ENCODE measurements at regions not wholly inside any gene's neighbourhood (a gene's known extent, or its start where the extent isn't known, plus 50 kb on each side); places are given as distances from the start of the nearest gene placed in this dataset.
"Not testable (repeated sequence)": the region's sequence is repeated elsewhere in the genome, so short reads cannot be mapped to it uniquely, and the experiment has no call there.

- H3K9me3 ChIP-seq, result no peaks in the 10 kb centered on the region
- TF ChIP-seq CTCF (IDR thresholded peaks at IDR 0.05), result no peak
- H3K27ac ChIP-seq, result no peak overlapping the region
- H3K4me3 ChIP-seq, result no peak overlapping the region
- no peaks in the 10 kb centered on the region for H3K4me1 ChIP-seq
- intact Hi-C loops (cut with DNase I), result no loop called here
- no peaks in the 10 kb centered on the region for H3K27me3 ChIP-seq (ENCODE audit: low read depth)
- DNase-seq, result no peak
- no peak for ATAC-seq
- H3K36me3 ChIP-seq, result no peaks in the 10 kb centered on the region
Observed at GRCh38 chr7:155938129-155938528, 125.9 kb upstream of the SHH start.

- TF ChIP-seq CTCF (IDR thresholded peaks at IDR 0.05), result no peak
- H3K27me3 ChIP-seq (ENCODE audit: low read depth), result no peaks in the 10 kb centered on the region
Observed at GRCh38 chr7:155935726-155936125, 123.5 kb upstream of the SHH start.

GRCh38 chr7:155935005-155935557 lies 122.8 kb upstream of the SHH start:
- Histone ChIP-seq H3K27ac (no peak overlapping the region), H3K4me1 (no peaks in the 10 kb centered on the region), H3K36me3 (no peaks in the 10 kb centered on the region), H3K9me3 (no peaks in the 10 kb centered on the region), H3K4me3 (no peak overlapping the region), H3K27me3 (ENCODE audit: low read depth) (no peaks in the 10 kb centered on the region)
- no peak for TF ChIP-seq CTCF (IDR thresholded peaks at IDR 0.05)
- ATAC-seq (no peak), DNase-seq (no peak)
- intact Hi-C loops (cut with DNase I), result no loop called here

More at GRCh38 chr7:155935726-155936125, 123.5 kb upstream of the SHH start:
- Histone ChIP-seq H3K27ac (no peak overlapping the region), H3K36me3 (no peaks in the 10 kb centered on the region), H3K4me1 (no peaks in the 10 kb centered on the region), H3K9me3 (no peaks in the 10 kb centered on the region), H3K4me3 (no peak overlapping the region)
- ATAC-seq, result peak in 1 of 2 donors; percentile 34
- no peak for DNase-seq
- intact Hi-C loops (cut with DNase I), result no loop called here

GRCh38 chr7:155932324-155932723 lies 120.1 kb upstream of the SHH start:
- intact Hi-C loops (cut with DNase I); H3K9me3 ChIP-seq; H3K4me1 ChIP-seq; H3K27ac ChIP-seq; H3K27me3 ChIP-seq (ENCODE audit: low read depth); H3K36me3 ChIP-seq; DNase-seq; ATAC-seq; H3K4me3 ChIP-seq: not testable (repeated sequence)

GRCh38 chr7:155931396-155932085 lies 119.3 kb upstream of the SHH start:
- H3K9me3 ChIP-seq, result no peaks in the 10 kb centered on the region
- H3K27ac ChIP-seq, result no peak overlapping the region
- no peak overlapping the region for H3K4me3 ChIP-seq
- ATAC-seq, result no peak
- no peak for TF ChIP-seq CTCF (IDR thresholded peaks at IDR 0.05)
- H3K36me3 ChIP-seq, result no peaks in the 10 kb centered on the region
- no peaks in the 10 kb centered on the region for H3K27me3 ChIP-seq (ENCODE audit: low read depth)
- intact Hi-C loops (cut with DNase I), result no loop called here
- no peaks in the 10 kb centered on the region for H3K4me1 ChIP-seq
- DNase-seq, result no peak

GRCh38 chr7:155930527-155930926 lies 118.3 kb upstream of the SHH start:
- H3K27ac ChIP-seq, result no peak overlapping the region
- DNase-seq (no peak), ATAC-seq (no peak)
- no peaks in the 10 kb centered on the region for H3K9me3 ChIP-seq
- intact Hi-C loops (cut with DNase I), result no loop called here
- H3K4me3 ChIP-seq, result no peak overlapping the region
- H3K36me3 ChIP-seq, result no peaks in the 10 kb centered on the region
- H3K4me1 ChIP-seq, result no peaks in the 10 kb centered on the region
- H3K27me3 ChIP-seq (ENCODE audit: low read depth), result no peaks in the 10 kb centered on the region
- TF ChIP-seq CTCF (IDR thresholded peaks at IDR 0.05), result no peak

All from lower lobe of right lung (tissue), 2 donors.